Loucy (cell line): ENCODE measurements at regions not wholly inside any gene's neighbourhood (a gene's known extent, or its start where the extent isn't known, plus 50 kb on each side); places are given as distances from the start of the nearest gene placed in this dataset.

Experiments used
- CTCF ChIP-seq: fragments of 200-600 bp; sonication (generic); conservative IDR thresholded peaks from 2 replicates; pipeline ENCODE4 v1.5.1; 2014; ENCODE audit warnings: mild to moderate bottlenecking, antibody characterized with exemption, low read length
- EZH2phosphoT487 ChIP-seq: fragments of 200-600 bp; IDR thresholded peaks from 2 replicates; pipeline ENCODE4 v1.6.1; 2018; ENCODE audit warnings: antibody characterized with exemption, mild to moderate bottlenecking, moderate library complexity, borderline replicate concordance

DNA sequence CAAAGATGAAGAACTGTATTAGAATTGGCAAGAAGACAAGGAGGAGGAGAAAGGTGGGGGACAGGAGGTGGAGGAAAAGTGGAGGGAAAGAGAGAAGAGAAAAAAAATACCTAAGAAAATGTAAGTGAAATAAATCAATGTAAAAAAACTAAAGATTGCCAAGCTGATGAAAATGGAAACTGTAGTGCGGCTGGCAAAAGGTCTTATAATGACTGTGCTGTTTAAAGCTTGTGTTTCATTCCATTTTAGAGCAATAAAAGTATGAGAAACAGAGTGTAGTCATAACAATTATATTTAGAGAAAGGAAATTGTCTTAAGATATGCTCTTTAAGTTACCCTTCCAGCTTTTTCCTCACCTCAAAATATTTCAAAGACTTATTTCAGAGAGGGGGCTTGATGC lies 670.5 kb upstream of the SEMA6A start:
- TF ChIP-seq CTCF: no peak
- TF ChIP-seq EZH2phosphoT487: no peak
